ENCODE measurements at regions not wholly inside any gene's neighbourhood (a gene's known extent, or its start where the extent isn't known, plus 50 kb on each side); places are given as distances from the start of the nearest gene placed in this dataset.

DNA sequence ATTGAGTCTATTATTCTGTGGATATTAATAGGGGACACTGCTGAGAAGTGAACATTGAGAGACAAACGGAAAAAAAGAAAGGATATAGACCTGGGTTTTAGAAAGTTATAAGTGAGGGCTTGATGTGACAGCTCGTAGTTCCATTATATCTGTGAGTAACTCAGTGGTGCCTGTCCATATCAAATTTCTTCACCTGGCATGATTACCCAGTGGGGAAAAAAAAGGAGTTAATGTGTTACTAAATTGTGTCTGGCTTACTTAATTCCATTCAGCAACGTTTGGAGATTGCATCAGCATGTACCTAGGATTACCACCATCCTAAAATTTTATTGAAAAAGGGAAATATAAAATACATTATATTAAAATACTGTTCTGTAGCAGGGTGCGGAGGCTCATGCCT, 1249.9 kb downstream of the SLC16A7 start:
- Mint-ChIP-seq H3K9me3 (peaks cover 0 to 9% (median 0%) of the 10 kb centered on the region in 7 donors), H3K27ac (no peak overlapping the region), H3K36me3 (no peaks in the 10 kb centered on the region), H3K27me3 (no peaks in the 10 kb centered on the region), H3K4me1 (no peaks in the 10 kb centered on the region), H3K4me3 (no peak overlapping the region)
- ATAC-seq (ENCODE audit: low read depth in 2 of 2) (no peak), DNase-seq (no peak)
- H3K4me1 ChIP-seq (ENCODE audit: control insufficient read depth, insufficient read depth, low read length, poor library complexity, severe bottlenecking), result no peaks in the 10 kb centered on the region
- no peaks in the 10 kb centered on the region for H3K36me3 ChIP-seq (ENCODE audit: control insufficient read depth, insufficient read depth, low read length)
- H3K27me3 ChIP-seq (ENCODE audit: control insufficient read depth, insufficient read depth, low read length), result no peaks in the 10 kb centered on the region
- no peak overlapping the region for H3K4me3 ChIP-seq (ENCODE audit: low read depth, low read length)
- H3K27ac ChIP-seq (ENCODE audit: insufficient read depth, low read length, poor library complexity, severe bottlenecking), result no peak overlapping the region
- no peaks in the 10 kb centered on the region for H3K9me3 ChIP-seq (ENCODE audit: control insufficient read depth in 2 of 2, low read length in 2 of 2)

- no peaks in the 10 kb centered on the region for H3K4me1 ChIP-seq (ENCODE audit: control insufficient read depth, insufficient read depth, low read length, poor library complexity, severe bottlenecking)
- no peaks in the 10 kb centered on the region for H3K9me3 ChIP-seq (ENCODE audit: control insufficient read depth in 2 of 2, low read length in 2 of 2)
- H3K36me3 ChIP-seq (ENCODE audit: control insufficient read depth, insufficient read depth, low read length), result no peaks in the 10 kb centered on the region
- H3K4me3 ChIP-seq (ENCODE audit: low read depth, low read length), result no peak overlapping the region
- Mint-ChIP-seq H3K27me3 (no peaks in the 10 kb centered on the region), H3K9me3 (peaks cover 0 to 9% (median 0%) of the 10 kb centered on the region in 7 donors), H3K36me3 (no peaks in the 10 kb centered on the region), H3K4me3 (no peak overlapping the region), H3K4me1 (no peaks in the 10 kb centered on the region), H3K27ac (no peak overlapping the region)
- no peak for DNase-seq
- no peak overlapping the region for H3K27ac ChIP-seq (ENCODE audit: insufficient read depth, low read length, poor library complexity, severe bottlenecking)
- H3K27me3 ChIP-seq (ENCODE audit: control insufficient read depth, insufficient read depth, low read length), result no peaks in the 10 kb centered on the region
- ATAC-seq (ENCODE audit: low read depth in 2 of 2), result no peak
These were observed 1251.5 kb downstream of the SLC16A7 start for GRCh38 chr12:60847281-60847680.

DNA sequence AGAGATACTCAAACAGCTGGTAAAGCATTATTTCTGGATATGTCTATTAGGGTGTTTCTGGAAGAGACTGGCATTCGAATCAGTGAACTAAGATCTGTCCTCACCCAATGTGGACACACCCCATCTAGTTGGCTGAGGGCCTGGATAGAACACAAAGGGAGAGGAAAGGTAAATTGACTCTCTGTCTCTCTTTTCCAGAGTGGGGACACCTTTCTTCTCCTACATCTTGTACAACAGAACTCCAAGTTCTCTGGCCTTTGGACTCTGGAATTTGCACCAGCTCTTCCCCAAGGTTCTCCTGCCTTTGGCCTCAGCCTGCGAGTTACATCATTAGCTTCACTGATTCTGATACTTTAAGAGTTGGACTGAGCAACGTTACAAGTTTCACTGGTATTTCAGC, 1253.9 kb downstream of the SLC16A7 start:
- no peak overlapping the region for H3K27ac Mint-ChIP-seq
- DNase-seq (no peak), ATAC-seq (ENCODE audit: low read depth in 2 of 2) (no peak)
- no peak overlapping the region for H3K4me3 Mint-ChIP-seq
- Histone ChIP-seq H3K4me1 (ENCODE audit: control insufficient read depth, insufficient read depth, low read length, poor library complexity, severe bottlenecking) (no peaks in the 10 kb centered on the region), H3K27ac (ENCODE audit: insufficient read depth, low read length, poor library complexity, severe bottlenecking) (no peak overlapping the region), H3K9me3 (ENCODE audit: control insufficient read depth in 2 of 2, low read length in 2 of 2) (no peaks in the 10 kb centered on the region), H3K27me3 (ENCODE audit: control insufficient read depth, insufficient read depth, low read length) (no peaks in the 10 kb centered on the region), H3K4me3 (ENCODE audit: low read depth, low read length) (no peak overlapping the region), H3K36me3 (ENCODE audit: control insufficient read depth, insufficient read depth, low read length) (no peaks in the 10 kb centered on the region)
- peaks cover 0 to 9% (median 4%) of the 10 kb centered on the region in 7 donors for H3K9me3 Mint-ChIP-seq
- no peaks in the 10 kb centered on the region for H3K4me1 Mint-ChIP-seq
- H3K36me3 Mint-ChIP-seq, result no peaks in the 10 kb centered on the region
- H3K27me3 Mint-ChIP-seq, result no peaks in the 10 kb centered on the region

- DNase-seq (no peak), ATAC-seq (ENCODE audit: low read depth in 2 of 2) (no peak)
- Mint-ChIP-seq H3K27me3 (no peaks in the 10 kb centered on the region), H3K9me3 (peaks cover 0 to 7% (median 5%) of the 10 kb centered on the region in 7 donors), H3K36me3 (no peaks in the 10 kb centered on the region), H3K4me1 (no peaks in the 10 kb centered on the region), H3K4me3 (no peak overlapping the region), H3K27ac (no peak overlapping the region)
- H3K27me3 ChIP-seq (ENCODE audit: control insufficient read depth, insufficient read depth, low read length), result no peaks in the 10 kb centered on the region
- no peaks in the 10 kb centered on the region for H3K4me1 ChIP-seq (ENCODE audit: control insufficient read depth, insufficient read depth, low read length, poor library complexity, severe bottlenecking)
- no peak overlapping the region for H3K4me3 ChIP-seq (ENCODE audit: low read depth, low read length)
- H3K36me3 ChIP-seq (ENCODE audit: control insufficient read depth, insufficient read depth, low read length), result no peaks in the 10 kb centered on the region
- no peak overlapping the region for H3K27ac ChIP-seq (ENCODE audit: insufficient read depth, low read length, poor library complexity, severe bottlenecking)
- no peaks in the 10 kb centered on the region for H3K9me3 ChIP-seq (ENCODE audit: control insufficient read depth in 2 of 2, low read length in 2 of 2)
These were observed 1257.6 kb downstream of the SLC16A7 start for GRCh38 chr12:60853407-60853806.

GRCh38 chr12:60863421-60863820, 1267.6 kb downstream of the SLC16A7 start:
- H3K27me3 ChIP-seq (ENCODE audit: control insufficient read depth, insufficient read depth, low read length), result no peaks in the 10 kb centered on the region
- no peaks in the 10 kb centered on the region for H3K36me3 ChIP-seq (ENCODE audit: control insufficient read depth, insufficient read depth, low read length)
- no peak overlapping the region for H3K4me3 ChIP-seq (ENCODE audit: low read depth, low read length)
- Mint-ChIP-seq H3K9me3 (peaks cover 0 to 6% (median 1%) of the 10 kb centered on the region in 7 donors), H3K4me1 (no peaks in the 10 kb centered on the region), H3K36me3 (no peaks in the 10 kb centered on the region), H3K27ac (no peak overlapping the region), H3K4me3 (no peak overlapping the region), H3K27me3 (no peaks in the 10 kb centered on the region)
- H3K27ac ChIP-seq (ENCODE audit: insufficient read depth, low read length, poor library complexity, severe bottlenecking), result no peak overlapping the region
- no peak for DNase-seq
- H3K9me3 ChIP-seq (ENCODE audit: control insufficient read depth in 2 of 2, low read length in 2 of 2), result no peaks in the 10 kb centered on the region
- ATAC-seq (ENCODE audit: low read depth in 2 of 2), result no peak
- H3K4me1 ChIP-seq (ENCODE audit: control insufficient read depth, insufficient read depth, low read length, poor library complexity, severe bottlenecking), result no peaks in the 10 kb centered on the region

- H3K4me1 ChIP-seq (ENCODE audit: control insufficient read depth, insufficient read depth, low read length, poor library complexity, severe bottlenecking), result no peaks in the 10 kb centered on the region
- no peaks in the 10 kb centered on the region for H3K9me3 ChIP-seq (ENCODE audit: control insufficient read depth in 2 of 2, low read length in 2 of 2)
- H3K27ac ChIP-seq (ENCODE audit: insufficient read depth, low read length, poor library complexity, severe bottlenecking), result no peak overlapping the region
- Mint-ChIP-seq H3K9me3 (peaks cover 0 to 10% (median 3%) of the 10 kb centered on the region in 7 donors), H3K4me3 (no peak overlapping the region), H3K4me1 (no peaks in the 10 kb centered on the region), H3K27me3 (no peaks in the 10 kb centered on the region), H3K27ac (no peak overlapping the region), H3K36me3 (no peaks in the 10 kb centered on the region)
- no peak overlapping the region for H3K4me3 ChIP-seq (ENCODE audit: low read depth, low read length)
- H3K27me3 ChIP-seq (ENCODE audit: control insufficient read depth, insufficient read depth, low read length), result no peaks in the 10 kb centered on the region
- H3K36me3 ChIP-seq (ENCODE audit: control insufficient read depth, insufficient read depth, low read length), result no peaks in the 10 kb centered on the region
- ATAC-seq (ENCODE audit: low read depth in 2 of 2) (no peak), DNase-seq (no peak)
These were observed 1276.4 kb downstream of the SLC16A7 start for GRCh38 chr12:60872219-60872618.

DNA sequence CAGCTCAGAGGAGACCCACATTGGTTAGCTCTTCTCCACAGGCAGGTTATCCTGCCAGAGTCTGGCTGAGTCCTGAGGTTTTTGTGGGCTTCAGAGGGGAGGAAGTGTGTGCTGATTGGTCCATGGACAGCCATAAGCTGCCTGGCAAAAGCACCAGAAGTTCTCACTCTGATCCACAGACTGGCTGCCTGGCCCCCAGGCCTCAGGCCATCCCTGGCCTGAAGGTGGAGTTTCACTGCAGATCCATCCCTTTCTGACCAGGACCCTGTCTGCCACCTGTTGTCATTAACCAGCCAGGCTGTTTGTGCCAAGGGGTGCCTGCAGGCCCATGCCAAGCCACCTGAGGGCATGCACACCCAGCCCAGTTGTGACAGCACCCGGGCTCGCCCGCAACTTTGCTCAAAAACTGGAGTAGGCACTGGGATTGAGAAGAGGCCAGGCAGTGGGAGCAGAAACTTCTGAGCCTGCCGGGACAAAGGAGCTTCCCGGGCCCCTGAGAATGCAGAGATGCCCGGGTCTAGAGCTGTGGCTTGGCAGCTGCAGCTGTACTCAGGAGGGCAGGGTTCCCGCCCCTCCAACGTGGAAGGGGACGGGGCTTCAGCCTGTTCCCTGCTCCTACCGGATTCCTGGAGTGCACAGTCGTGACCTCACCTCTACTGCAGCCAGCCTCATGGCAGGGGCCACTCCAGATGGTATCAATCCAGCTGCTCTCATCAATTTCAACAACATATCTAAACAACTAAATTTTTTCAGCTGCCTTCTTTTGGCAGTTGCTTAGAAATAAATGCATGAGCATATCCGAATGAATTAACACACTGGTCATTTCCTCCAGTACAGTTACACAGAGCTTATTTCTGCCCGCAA, 1277.3 kb downstream of the SLC16A7 start:
- H3K36me3 ChIP-seq (ENCODE audit: control insufficient read depth, insufficient read depth, low read length), result no peaks in the 10 kb centered on the region
- peak overlapping the region in 1 of 4 donors; percentile 15 for H3K4me3 Mint-ChIP-seq
- ATAC-seq (ENCODE audit: low read depth in 2 of 2) (no peak), DNase-seq (no peak)
- H3K4me1 Mint-ChIP-seq, result no peaks in the 10 kb centered on the region
- no peaks in the 10 kb centered on the region for H3K27me3 Mint-ChIP-seq
- no peaks in the 10 kb centered on the region for H3K9me3 ChIP-seq (ENCODE audit: control insufficient read depth in 2 of 2, low read length in 2 of 2)
- no peaks in the 10 kb centered on the region for H3K4me1 ChIP-seq (ENCODE audit: control insufficient read depth, insufficient read depth, low read length, poor library complexity, severe bottlenecking)
- no peak overlapping the region for H3K4me3 ChIP-seq (ENCODE audit: low read depth, low read length)
- H3K36me3 Mint-ChIP-seq, result no peaks in the 10 kb centered on the region
- H3K27ac Mint-ChIP-seq, result no peak overlapping the region
- H3K9me3 Mint-ChIP-seq, result peaks cover 0 to 10% (median 3%) of the 10 kb centered on the region in 7 donors
- H3K27me3 ChIP-seq (ENCODE audit: control insufficient read depth, insufficient read depth, low read length), result no peaks in the 10 kb centered on the region
- no peak overlapping the region for H3K27ac ChIP-seq (ENCODE audit: insufficient read depth, low read length, poor library complexity, severe bottlenecking)

GRCh38 chr12:60874091-60874490, 1278.3 kb downstream of the SLC16A7 start:
- no peaks in the 10 kb centered on the region for H3K36me3 Mint-ChIP-seq
- H3K4me3 Mint-ChIP-seq, result no peak overlapping the region
- DNase-seq (no peak), ATAC-seq (ENCODE audit: low read depth in 2 of 2) (no peak)
- H3K27ac Mint-ChIP-seq, result no peak overlapping the region
- Histone ChIP-seq H3K36me3 (ENCODE audit: control insufficient read depth, insufficient read depth, low read length) (no peaks in the 10 kb centered on the region), H3K4me1 (ENCODE audit: control insufficient read depth, insufficient read depth, low read length, poor library complexity, severe bottlenecking) (no peaks in the 10 kb centered on the region), H3K4me3 (ENCODE audit: low read depth, low read length) (no peak overlapping the region), H3K9me3 (ENCODE audit: control insufficient read depth in 2 of 2, low read length in 2 of 2) (no peaks in the 10 kb centered on the region), H3K27me3 (ENCODE audit: control insufficient read depth, insufficient read depth, low read length) (no peaks in the 10 kb centered on the region), H3K27ac (ENCODE audit: insufficient read depth, low read length, poor library complexity, severe bottlenecking) (no peak overlapping the region)
- no peaks in the 10 kb centered on the region for H3K4me1 Mint-ChIP-seq
- no peaks in the 10 kb centered on the region for H3K27me3 Mint-ChIP-seq
- H3K9me3 Mint-ChIP-seq, result peaks cover 0 to 14% (median 4%) of the 10 kb centered on the region in 7 donors
